Dermis blood vessel endothelial cell (primary cell): ENCODE measurements at regions not wholly inside any gene's neighbourhood (a gene's known extent, or its start where the extent isn't known, plus 50 kb on each side); places are given as distances from the start of the nearest gene placed in this dataset.
"Not testable (repeated sequence)": the region's sequence is repeated elsewhere in the genome, so short reads cannot be mapped to it uniquely, and the experiment has no call there.

Experiments
- DNase-seq: peaks from one replicate; pipeline ENCODE4 v3.0.0; 2010

GRCh38 chr12:75863533-75863932 lies 168.0 kb downstream of the PHLDA1 start:
- peak; percentile 35 for DNase-seq

- peak; percentile 86 for DNase-seq
Measured at GRCh38 chr12:75862692-75863471, 168.7 kb downstream of the PHLDA1 start.

DNA sequence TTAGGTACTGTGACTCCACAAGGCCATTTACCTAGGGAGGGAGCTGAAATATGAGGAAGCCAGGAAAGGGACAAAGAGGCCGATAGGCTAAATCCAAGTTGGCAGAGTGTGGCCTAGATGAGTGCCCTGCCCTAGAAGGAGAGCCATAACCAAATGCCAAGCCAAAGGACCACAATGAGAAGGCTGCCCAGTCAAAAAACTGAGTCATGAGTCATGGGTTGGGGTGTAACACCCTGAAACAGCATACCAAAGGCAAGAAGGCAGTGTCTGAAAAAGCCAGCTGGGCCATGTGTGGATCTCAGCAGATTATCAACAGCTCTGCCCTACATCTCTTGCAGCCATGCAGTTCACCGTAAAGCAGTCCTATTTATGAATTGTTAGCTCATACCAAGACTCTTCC lies 171.7 kb downstream of the PHLDA1 start:
- DNase-seq: no peak

GRCh38 chr12:75856235-75856634 lies 175.3 kb downstream of the PHLDA1 start:
- DNase-seq: no peak

DNA sequence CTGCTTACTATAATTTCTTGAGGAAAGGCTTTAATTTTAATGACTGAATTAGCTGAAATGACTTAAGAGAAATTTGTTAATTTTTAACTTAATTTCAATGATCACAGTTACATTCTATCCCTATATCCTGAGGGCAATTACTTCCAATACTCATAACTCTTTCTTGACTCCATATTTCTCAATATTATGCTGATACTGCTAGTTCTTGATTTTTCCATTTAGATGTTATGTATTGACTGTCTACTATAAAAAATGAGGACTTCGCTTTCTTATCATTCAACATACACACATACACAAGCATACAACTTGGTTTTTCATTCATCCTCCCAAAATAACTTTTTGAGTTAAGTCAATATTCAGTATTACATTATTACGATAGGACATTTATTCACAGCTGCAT lies 176.2 kb downstream of the PHLDA1 start:
- DNase-seq: no peak

DNA sequence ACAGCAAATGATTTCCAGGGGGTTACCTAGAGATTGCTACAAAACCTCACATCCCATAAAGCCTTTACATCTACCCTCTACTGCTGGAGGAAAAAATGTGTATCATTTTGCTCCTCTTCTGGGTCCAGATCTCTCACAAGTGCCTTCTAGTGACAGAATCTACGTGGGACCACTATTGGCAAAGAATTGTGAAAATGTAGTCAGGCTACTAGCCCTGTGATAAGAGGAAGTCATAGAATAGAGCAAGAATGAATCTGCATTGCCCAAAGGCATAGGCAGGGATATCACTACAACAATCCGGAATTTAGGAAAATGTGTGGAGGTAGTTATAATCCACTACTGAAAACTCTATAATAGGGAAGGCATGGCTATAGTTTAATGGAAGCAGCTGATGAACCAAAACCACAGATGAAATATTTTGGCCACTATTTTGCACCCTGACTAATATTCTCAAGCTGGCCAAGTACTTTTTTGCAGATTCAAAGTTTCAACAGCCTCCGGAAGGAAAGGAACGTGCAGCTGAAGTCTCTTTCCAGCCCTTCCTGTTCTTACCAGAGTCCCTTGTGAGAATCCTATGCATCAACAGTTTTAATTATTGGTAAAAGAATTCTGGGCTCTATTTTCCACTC lies 176.8 kb downstream of the PHLDA1 start:
- no peak for DNase-seq

- not testable (repeated sequence) for DNase-seq
Measured at GRCh38 chr12:75854137-75854536, 177.4 kb downstream of the PHLDA1 start.

- no peak for DNase-seq
Measured at GRCh38 chr12:75853626-75854025, 177.9 kb downstream of the PHLDA1 start.

GRCh38 chr12:75852956-75853355 lies 178.6 kb downstream of the PHLDA1 start:
- DNase-seq: no peak

GRCh38 chr12:75852143-75852542 lies 179.4 kb downstream of the PHLDA1 start:
- no peak for DNase-seq

DNA sequence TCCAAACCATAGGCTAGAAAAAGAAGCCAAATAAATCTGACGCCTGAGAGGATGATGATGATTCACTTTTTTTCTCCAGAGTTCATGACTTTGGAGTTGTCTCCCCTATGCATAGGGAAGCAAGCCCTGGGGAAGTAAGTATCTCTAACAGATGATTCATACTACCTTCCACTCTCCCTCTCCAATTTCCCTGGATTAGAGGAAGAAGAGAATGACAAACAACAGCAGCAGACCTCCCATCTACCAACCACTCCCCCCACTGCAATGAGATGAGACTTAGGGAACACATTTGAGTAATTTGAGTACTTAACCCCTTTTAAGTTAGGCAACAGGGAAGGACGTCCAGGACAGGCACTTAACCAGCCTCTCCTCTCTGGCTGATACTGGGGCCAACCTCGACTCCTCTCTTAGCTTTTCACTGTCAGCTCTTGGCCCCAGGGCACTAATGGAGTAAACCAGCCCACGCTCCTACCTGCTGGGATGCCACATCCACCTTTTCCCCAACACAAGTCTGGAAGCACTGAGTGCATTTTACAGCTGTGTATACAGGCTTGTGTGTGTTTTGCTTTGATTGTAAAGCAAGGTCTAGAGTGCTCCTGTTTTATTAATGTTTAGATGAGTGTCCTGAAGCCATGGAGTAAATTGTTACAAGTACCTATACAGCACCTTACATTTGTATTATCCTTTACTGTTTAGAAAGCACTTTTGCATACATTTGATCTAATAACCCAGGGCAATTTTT lies 180.7 kb downstream of the PHLDA1 start:
- no peak for DNase-seq

DNA sequence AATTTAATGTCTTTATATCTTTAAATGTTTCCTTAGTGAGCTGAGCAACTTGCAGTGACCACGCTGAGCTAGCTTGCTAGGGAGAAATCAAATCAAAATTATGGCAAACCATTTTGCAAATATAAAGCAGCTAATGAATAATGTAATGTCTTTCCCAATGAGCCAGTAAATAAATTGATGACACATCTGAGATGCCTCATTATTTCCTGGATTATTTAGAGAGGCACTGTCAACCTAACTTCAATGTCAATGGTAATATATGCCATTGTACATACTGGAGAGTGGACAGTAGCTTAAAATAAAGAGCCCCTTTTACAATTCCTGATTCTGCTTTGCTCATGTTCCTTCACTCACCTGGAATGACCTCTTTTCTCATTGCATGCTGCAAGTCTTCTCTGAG lies 182.6 kb downstream of the PHLDA1 start:
- no peak for DNase-seq

DNA sequence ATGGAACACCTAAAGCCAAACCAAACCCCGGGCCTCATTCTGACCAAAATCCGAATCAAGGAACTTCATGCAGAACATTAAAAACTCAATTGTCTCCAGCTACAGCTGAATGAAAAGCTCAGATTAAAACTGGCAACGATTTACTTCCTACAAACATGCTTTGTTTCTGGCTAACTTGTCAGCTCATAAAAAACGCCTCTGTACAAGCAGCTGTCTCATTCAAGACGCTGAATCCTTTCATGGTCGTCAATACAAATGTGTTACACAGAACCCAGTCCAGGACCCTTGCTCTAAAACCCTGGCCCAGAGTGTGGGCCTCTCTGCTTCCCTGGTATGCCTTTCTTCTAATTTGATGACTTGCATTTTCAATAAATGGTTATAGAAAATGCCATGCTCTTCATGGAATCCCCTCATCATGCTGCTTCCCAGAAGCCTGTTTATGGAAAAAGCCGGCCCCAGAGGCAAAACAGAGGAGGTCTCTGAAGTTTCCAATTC lies 183.1 kb downstream of the PHLDA1 start:
- DNase-seq: peak; percentile 35

DNA sequence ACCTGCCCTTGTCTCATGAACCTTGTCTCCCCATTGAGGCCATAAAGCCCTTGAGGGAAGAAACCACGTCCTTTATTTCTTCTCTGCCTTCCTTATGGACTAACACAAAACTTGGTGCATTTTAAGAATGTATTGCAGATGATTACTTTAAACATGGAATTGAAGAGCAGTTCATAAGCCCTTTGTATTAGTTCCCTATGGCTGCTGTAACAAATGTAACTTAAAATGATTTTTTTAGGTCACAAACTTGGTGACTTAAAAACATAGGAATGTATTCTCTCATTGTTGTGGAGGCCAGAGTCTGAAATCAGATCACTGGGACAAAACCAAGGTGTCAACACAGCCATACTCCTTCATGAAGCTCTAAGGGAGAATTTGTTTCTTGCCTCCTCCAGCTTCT lies 185.5 kb downstream of the PHLDA1 start:
- DNase-seq: no peak

DNA sequence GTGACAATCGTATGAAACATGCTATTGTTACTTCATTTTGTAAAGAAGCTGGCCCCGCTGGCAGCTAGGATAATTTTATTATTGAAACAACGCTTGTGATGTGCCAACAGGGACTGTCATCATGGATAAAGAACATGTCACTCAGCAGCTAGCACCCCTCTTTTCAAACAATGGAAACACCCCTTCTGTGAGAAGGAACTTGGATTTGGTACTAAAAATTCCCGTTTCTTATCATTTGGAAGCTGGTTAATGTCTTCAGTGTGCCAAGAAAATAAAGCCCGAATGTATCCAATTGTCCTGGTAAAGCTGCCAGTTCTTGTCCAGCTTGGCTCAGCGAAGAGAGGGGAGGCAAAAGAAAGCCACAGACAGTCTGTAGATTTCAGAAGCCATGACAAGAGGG lies 186.6 kb downstream of the PHLDA1 start:
- DNase-seq: no peak

- no peak for DNase-seq
Measured at GRCh38 chr12:75844049-75844770, 187.4 kb downstream of the PHLDA1 start.

DNA sequence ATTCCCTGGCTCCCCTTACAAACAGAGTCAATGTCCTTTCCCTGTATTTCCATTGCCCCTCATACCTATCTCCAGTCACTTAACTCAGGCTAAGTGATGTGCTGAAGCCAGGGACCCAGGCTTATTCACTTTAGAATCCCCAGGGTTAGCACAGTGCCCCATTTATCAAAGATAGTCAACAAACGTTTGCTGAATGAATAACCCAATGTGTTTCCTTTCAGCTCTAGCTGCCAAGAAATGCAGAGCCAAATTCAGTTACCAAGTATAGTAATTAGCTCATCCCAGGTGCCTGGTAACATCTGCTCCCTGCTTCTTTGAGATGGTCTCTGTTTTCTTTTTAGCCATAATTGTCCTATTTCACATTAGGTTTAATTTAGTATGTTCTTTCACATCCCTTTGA lies 189.5 kb downstream of the PHLDA1 start:
- peak; percentile 80 for DNase-seq

- DNase-seq: no peak
Measured at GRCh38 chr12:75840994-75841355, 190.6 kb downstream of the PHLDA1 start.

DNA sequence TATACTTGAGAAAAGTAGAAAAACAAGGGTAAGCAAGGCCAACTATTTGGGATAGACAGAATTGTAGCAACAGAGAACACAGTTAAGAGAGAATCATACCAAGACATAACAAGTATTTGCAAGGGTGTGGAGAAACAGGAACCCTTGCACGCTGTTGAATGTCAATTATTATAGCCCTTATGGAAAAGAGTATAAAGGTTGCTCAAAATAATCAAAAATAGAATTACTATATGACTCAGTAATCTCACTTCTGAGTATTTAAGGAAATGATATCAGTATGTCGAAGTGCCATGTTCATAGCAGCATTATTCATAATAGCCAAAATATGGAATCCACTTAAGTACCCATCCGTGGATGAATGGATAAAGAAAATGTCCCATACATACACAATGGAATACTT lies 193.3 kb downstream of the PHLDA1 start:
- no peak for DNase-seq

- DNase-seq: no peak
Measured at GRCh38 chr12:75837700-75838099, 193.9 kb downstream of the PHLDA1 start.

DNA sequence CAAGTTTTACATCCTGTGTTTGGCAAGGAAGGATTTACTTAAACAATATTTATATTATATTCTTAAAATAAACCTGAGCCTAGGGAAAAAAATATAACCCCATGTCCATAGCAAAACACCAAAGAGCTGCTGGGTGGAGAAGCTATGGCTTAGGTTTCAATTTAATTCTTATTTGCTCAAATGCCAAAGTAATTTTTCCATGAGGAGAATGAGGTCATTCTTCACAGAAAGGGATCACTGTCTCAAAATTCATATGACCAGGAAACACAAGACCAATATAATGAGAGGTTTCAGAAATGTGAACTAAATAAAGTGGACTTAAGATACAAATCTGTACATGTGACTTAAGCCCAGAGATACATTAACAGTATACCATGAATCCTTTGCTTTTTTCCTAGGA lies 195.0 kb downstream of the PHLDA1 start:
- no peak for DNase-seq

DNA sequence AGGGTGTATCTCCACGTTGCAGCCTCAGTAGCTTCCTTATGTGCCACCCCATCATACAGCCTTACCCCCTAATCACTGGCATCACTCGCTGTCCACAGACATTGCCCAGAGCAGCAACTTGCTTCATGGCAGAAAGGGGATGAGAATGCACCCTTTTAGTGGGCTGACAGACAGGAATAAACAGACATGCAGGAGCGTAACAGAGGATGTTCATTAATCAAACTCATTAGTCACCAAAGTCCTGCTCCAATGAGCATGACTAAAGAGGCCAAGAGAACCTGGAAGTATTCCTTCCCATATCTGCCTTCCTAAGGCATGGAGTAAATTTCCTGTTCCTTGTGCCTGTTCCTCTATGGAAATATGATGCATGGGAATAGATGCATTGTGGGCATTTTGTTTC lies 197.0 kb downstream of the PHLDA1 start:
- no peak for DNase-seq

- DNase-seq: no peak
Measured at GRCh38 chr12:75833268-75833667, 198.3 kb downstream of the PHLDA1 start.
